ENCODE measurements at regions not wholly inside any gene's neighbourhood (a gene's known extent, or its start where the extent isn't known, plus 50 kb on each side); places are given as distances from the start of the nearest gene placed in this dataset.

- TF ChIP-seq ATF3 (IDR thresholded peaks at IDR 0.05) (no peak), RAD21 (IDR thresholded peaks at IDR 0.05) (no peak), CTCF (IDR thresholded peaks at IDR 0.05; ENCODE audit: low read depth, low read length, missing input control) (no peak), TAF1 (conservative IDR thresholded peaks at IDR 0.05) (no peak), YY1 (IDR thresholded peaks at IDR 0.05) (no peak), SP1 (IDR thresholded peaks at IDR 0.05) (no peak), REST (IDR thresholded peaks at IDR 0.05) (no peak), JUND (IDR thresholded peaks at IDR 0.05) (no peak), ZBTB33 (IDR thresholded peaks at IDR 0.05) (no peak), MAX (IDR thresholded peaks at IDR 0.05) (no peak), GABPA (IDR thresholded peaks at IDR 0.05 in 1 of 2, conservative IDR thresholded peaks at IDR 0.05 in 1 of 2) (no peak), RXRA (IDR thresholded peaks at IDR 0.05) (no peak), FOXA1 (IDR thresholded peaks at IDR 0.05) (no peak), EGR1 (IDR thresholded peaks at IDR 0.05; ENCODE audit: low read depth in 2 of 2) (no peak)
These were observed 445.4 kb upstream of the DEFB115 start for GRCh38 chr20:30811885-30812671.

Measured in liver (tissue), 3 donors.